ENCODE measurements at regions not wholly inside any gene's neighbourhood (a gene's known extent, or its start where the extent isn't known, plus 50 kb on each side); places are given as distances from the start of the nearest gene placed in this dataset.
"Not testable (repeated sequence)": the region's sequence is repeated elsewhere in the genome, so short reads cannot be mapped to it uniquely, and the experiment has no call there.

DNA sequence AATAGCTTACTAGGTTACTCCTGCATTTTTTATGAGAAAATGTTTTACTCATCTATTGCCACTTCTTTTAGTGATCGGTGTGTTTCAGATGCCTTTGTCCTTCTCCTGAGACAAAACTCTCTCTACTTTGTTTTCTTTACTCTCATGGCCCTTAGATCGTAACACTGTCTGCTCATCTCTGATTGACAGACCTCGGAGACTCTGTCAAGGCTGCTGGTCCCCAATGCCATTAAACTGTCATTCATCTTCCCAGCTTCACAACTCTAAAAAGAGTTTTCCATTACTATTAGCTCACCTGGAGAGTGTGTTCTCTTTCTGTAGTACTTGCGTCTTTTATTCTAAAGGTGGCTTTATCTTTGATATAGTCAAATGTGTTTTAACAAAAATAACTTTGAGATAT, 765.2 kb downstream of the SLITRK1 start:
- Mint-ChIP-seq H3K9me3 (peaks cover 0 to 10% (median 3%) of the 10 kb centered on the region in 8 donors), H3K4me3 (no peak overlapping the region), H3K27ac (no peak overlapping the region), H3K27me3 (no peaks in the 10 kb centered on the region), H3K4me1 (no peaks in the 10 kb centered on the region), H3K36me3 (no peaks in the 10 kb centered on the region)
- intact Hi-C loops (cut with micrococcal nuclease) = no loop called here
- Histone ChIP-seq H3K4me1 (ENCODE audit: insufficient read depth, low read length) (no peaks in the 10 kb centered on the region), H3K27me3 (ENCODE audit: insufficient read depth, low read length) (no peaks in the 10 kb centered on the region), H3K36me3 (ENCODE audit: insufficient read depth, low read length) (no peaks in the 10 kb centered on the region), H3K27ac (ENCODE audit: low read depth, low read length) (no peak overlapping the region), H3K4me3 (ENCODE audit: low read length in 2 of 2) (no peak overlapping the region), H3K9me3 (ENCODE audit: control insufficient read depth in 1 of 2, low read length in 2 of 2) (no peaks in the 10 kb centered on the region)
- DNase-seq = no peak
- POLR2A ChIA-PET (ENCODE audit: partially characterized antibody) = no interaction called here
- CTCF ChIA-PET (ENCODE audit: partially characterized antibody) = no interaction called here

DNA sequence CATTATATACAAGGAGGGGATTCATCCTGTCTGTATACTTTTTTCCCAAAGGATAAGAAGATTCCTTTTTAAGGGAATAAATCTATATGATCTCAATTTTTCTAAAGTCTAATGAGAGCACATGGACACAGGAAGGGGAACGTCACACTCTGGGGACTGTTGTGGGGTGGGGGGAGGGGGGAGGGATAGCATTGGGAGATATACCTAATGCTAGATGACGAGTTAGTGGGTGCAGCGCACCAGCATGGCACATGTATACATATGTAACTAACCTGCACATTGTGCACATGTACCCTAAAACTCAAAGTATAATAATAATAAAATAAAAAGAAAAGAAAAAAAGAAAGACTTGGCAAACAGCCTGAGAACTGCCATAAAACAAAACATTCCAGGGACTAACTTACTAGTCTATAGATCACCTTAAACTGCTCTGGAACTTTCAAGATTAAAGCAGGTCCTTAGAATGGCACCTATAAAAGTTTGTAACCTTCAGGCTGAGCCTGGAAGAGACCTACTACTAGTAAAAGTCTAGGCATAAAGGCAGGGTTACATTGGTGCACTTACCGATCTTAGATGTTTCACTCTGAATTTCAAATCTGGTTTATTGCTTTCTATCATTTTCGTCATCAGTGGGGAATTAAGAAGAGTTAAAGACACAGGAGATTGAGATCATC, 780.6 kb downstream of the SLITRK1 start:
- H3K4me1 ChIP-seq (ENCODE audit: insufficient read depth, low read length); H3K27ac ChIP-seq (ENCODE audit: low read depth, low read length); H3K36me3 Mint-ChIP-seq; H3K9me3 ChIP-seq (ENCODE audit: control insufficient read depth in 1 of 2, low read length in 2 of 2); CTCF ChIA-PET (ENCODE audit: partially characterized antibody); H3K36me3 ChIP-seq (ENCODE audit: insufficient read depth, low read length); H3K27me3 ChIP-seq (ENCODE audit: insufficient read depth, low read length); intact Hi-C loops (cut with micrococcal nuclease); H3K27me3 Mint-ChIP-seq; H3K27ac Mint-ChIP-seq; H3K4me3 ChIP-seq (ENCODE audit: low read length in 2 of 2); H3K4me3 Mint-ChIP-seq; H3K9me3 Mint-ChIP-seq; DNase-seq; POLR2A ChIA-PET (ENCODE audit: partially characterized antibody); H3K4me1 Mint-ChIP-seq: not testable (repeated sequence)

DNA sequence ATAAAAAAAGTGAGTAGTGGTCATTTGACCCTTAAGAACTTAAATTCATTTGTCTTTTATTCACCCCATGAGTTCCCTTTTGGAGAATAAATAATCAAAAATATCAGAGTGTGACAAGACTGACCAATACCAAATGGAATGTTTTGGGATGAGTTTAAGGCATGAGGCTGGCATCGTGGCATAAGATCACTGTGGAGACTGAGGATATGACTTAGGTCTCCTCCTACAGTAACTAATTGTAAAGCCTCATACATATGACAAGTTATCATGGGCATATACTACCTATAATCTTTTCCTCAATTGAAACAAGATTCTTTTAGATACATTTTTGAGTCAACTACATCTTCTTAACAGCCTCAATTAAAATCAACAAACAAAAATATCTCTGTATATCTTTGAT, 782.0 kb downstream of the SLITRK1 start:
- Mint-ChIP-seq H3K27ac (no peak overlapping the region), H3K4me3 (no peak overlapping the region), H3K36me3 (no peaks in the 10 kb centered on the region), H3K27me3 (no peaks in the 10 kb centered on the region), H3K4me1 (no peaks in the 10 kb centered on the region), H3K9me3 (peaks cover 0 to 15% (median 1%) of the 10 kb centered on the region in 8 donors)
- POLR2A ChIA-PET (ENCODE audit: partially characterized antibody) = no interaction called here
- H3K27ac ChIP-seq (ENCODE audit: low read depth, low read length) = no peak overlapping the region
- intact Hi-C loops (cut with micrococcal nuclease) = no loop called here
- no peaks in the 10 kb centered on the region for H3K27me3 ChIP-seq (ENCODE audit: insufficient read depth, low read length)
- no peak overlapping the region for H3K4me3 ChIP-seq (ENCODE audit: low read length in 2 of 2)
- no peak for DNase-seq
- CTCF ChIA-PET (ENCODE audit: partially characterized antibody) = no interaction called here
- H3K36me3 ChIP-seq (ENCODE audit: insufficient read depth, low read length) = no peaks in the 10 kb centered on the region
- H3K9me3 ChIP-seq (ENCODE audit: control insufficient read depth in 1 of 2, low read length in 2 of 2) = no peaks in the 10 kb centered on the region
- H3K4me1 ChIP-seq (ENCODE audit: insufficient read depth, low read length) = no peaks in the 10 kb centered on the region

DNA sequence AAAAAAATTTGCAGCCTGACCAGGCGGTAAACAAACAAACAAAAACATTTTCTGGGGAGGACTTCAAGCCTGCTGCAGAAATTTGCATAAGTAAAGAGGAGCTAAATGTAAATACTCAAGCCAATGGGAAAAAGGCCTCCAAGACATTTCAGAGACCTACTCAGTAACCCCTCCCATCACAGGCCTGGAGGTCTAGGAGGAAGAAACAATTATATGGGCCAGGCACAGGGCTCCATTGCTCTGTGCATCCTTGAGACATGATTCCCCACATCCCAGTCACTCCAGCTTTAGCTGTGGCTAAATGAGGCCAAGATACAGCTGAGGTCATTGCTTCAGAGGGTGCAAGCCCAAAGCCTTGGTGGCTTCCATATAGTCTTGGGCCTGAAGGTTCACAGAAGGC, 793.4 kb downstream of the SLITRK1 start:
- no peak overlapping the region for H3K27ac ChIP-seq (ENCODE audit: low read depth, low read length)
- ChIA-PET CTCF (ENCODE audit: partially characterized antibody) (no interaction called here), POLR2A (ENCODE audit: partially characterized antibody) (no interaction called here)
- no peaks in the 10 kb centered on the region for H3K27me3 ChIP-seq (ENCODE audit: insufficient read depth, low read length)
- no peaks in the 10 kb centered on the region for H3K36me3 ChIP-seq (ENCODE audit: insufficient read depth, low read length)
- Mint-ChIP-seq H3K36me3 (no peaks in the 10 kb centered on the region), H3K27me3 (no peaks in the 10 kb centered on the region), H3K4me3 (no peak overlapping the region), H3K27ac (no peak overlapping the region), H3K4me1 (no peaks in the 10 kb centered on the region), H3K9me3 (peaks cover 0 to 23% (median 11%) of the 10 kb centered on the region in 8 donors)
- DNase-seq = no peak
- H3K4me3 ChIP-seq (ENCODE audit: low read length in 2 of 2) = no peak overlapping the region
- intact Hi-C loops (cut with micrococcal nuclease) = no loop called here
- no peaks in the 10 kb centered on the region for H3K9me3 ChIP-seq (ENCODE audit: control insufficient read depth in 1 of 2, low read length in 2 of 2)
- H3K4me1 ChIP-seq (ENCODE audit: insufficient read depth, low read length) = no peaks in the 10 kb centered on the region

DNA sequence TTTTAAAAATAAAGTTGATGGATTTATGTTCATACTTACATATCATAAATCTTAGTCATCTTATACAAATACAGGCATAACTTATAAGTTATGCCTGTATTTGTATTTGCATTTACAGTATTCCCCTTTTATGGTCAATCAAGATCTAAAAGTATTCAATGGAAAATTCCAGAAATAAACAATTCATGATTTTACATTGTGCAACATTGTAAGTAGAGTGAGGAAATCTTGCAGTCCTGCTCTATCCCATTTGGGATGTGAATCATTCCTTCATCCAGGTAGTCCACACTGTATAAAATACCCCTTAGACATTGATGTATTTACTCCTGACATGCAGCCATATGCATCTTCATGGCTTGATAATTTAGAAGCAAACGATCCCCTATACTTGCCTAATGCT, 795.3 kb downstream of the SLITRK1 start:
- POLR2A ChIA-PET (ENCODE audit: partially characterized antibody) = no interaction called here

DNA sequence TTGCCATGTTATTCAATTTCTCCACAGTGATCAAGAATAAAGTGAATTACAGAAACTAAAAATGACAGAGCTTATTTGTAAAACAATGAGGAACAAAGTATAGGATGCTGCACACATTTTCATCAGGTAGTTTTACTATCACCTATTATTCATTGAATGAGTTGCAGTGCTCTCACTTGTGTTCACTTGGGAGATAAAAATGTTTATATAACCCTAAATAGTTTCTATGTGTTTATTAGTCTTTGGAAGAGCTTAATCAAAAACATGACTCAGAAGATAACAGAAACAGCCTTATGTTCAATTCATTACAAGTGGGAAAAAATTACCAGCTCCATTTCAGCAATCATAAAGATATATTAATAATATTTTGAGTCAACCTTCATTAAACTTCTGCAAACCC, 796.2 kb downstream of the SLITRK1 start:
- Histone ChIP-seq H3K27ac (ENCODE audit: low read depth, low read length) (no peak overlapping the region), H3K9me3 (ENCODE audit: control insufficient read depth in 1 of 2, low read length in 2 of 2) (no peaks in the 10 kb centered on the region), H3K36me3 (ENCODE audit: insufficient read depth, low read length) (no peaks in the 10 kb centered on the region), H3K4me3 (ENCODE audit: low read length in 2 of 2) (no peak overlapping the region), H3K4me1 (ENCODE audit: insufficient read depth, low read length) (no peaks in the 10 kb centered on the region), H3K27me3 (ENCODE audit: insufficient read depth, low read length) (no peaks in the 10 kb centered on the region)
- no peaks in the 10 kb centered on the region for H3K27me3 Mint-ChIP-seq
- no peak overlapping the region for H3K27ac Mint-ChIP-seq
- peaks cover 2 to 20% (median 10%) of the 10 kb centered on the region in 8 donors for H3K9me3 Mint-ChIP-seq
- H3K4me1 Mint-ChIP-seq = no peaks in the 10 kb centered on the region
- intact Hi-C loops (cut with micrococcal nuclease) = no loop called here
- H3K36me3 Mint-ChIP-seq = no peaks in the 10 kb centered on the region
- CTCF ChIA-PET (ENCODE audit: partially characterized antibody) = no interaction called here
- H3K4me3 Mint-ChIP-seq = no peak overlapping the region
- no peak for DNase-seq
- POLR2A ChIA-PET (ENCODE audit: partially characterized antibody) = no interaction called here

More for the DNA sequence above, 795.3 kb downstream of the SLITRK1 start:
- H3K27ac Mint-ChIP-seq = no peak overlapping the region
- CTCF ChIA-PET (ENCODE audit: partially characterized antibody) = no interaction called here
- H3K27me3 ChIP-seq (ENCODE audit: insufficient read depth, low read length) = no peaks in the 10 kb centered on the region
- H3K27ac ChIP-seq (ENCODE audit: low read depth, low read length) = no peak overlapping the region
- DNase-seq = no peak
- H3K4me3 ChIP-seq (ENCODE audit: low read length in 2 of 2) = no peak overlapping the region
- peaks cover 0 to 23% (median 12%) of the 10 kb centered on the region in 8 donors for H3K9me3 Mint-ChIP-seq
- H3K9me3 ChIP-seq (ENCODE audit: control insufficient read depth in 1 of 2, low read length in 2 of 2) = no peaks in the 10 kb centered on the region
- no peaks in the 10 kb centered on the region for H3K36me3 ChIP-seq (ENCODE audit: insufficient read depth, low read length)
- no peaks in the 10 kb centered on the region for H3K4me1 Mint-ChIP-seq
- H3K4me1 ChIP-seq (ENCODE audit: insufficient read depth, low read length) = no peaks in the 10 kb centered on the region
- H3K27me3 Mint-ChIP-seq = no peaks in the 10 kb centered on the region
- intact Hi-C loops (cut with micrococcal nuclease) = no loop called here
- H3K36me3 Mint-ChIP-seq = no peaks in the 10 kb centered on the region
- H3K4me3 Mint-ChIP-seq = peak overlapping the region in 1 of 8 donors; percentile 50

DNA sequence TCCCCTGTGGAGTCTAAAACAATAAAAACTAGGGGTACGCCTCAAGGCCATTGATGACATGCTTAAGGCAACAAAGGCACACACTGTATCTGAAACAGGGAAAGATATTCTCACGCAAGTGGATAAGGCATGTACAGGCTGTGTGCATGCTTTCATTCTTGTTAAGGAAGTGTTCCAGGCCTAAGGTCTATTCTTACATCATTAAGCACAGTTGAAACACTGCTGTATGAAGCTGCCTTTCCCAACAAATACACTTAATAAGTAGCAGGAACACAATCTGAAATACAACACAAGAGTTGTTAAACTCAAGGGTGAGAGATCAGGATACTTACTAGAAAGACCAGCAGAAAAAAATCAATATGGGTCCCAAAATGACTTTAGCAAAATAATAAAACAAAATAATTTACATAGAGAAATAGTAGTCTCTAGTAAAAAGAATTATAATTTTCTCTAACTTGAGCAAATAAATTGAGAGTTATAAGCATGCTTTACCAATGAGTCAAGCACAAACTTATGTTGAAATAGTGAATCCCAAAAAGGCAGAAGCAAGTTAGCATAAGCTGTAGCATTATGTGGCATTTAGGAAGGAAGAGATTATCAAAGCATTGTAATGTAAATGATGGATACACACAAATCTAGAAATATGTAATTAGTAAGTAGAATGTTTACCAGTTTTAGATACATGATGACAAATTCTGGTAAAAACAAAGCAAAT, 796.9 kb downstream of the SLITRK1 start:
- no peak for DNase-seq
- ChIA-PET CTCF (ENCODE audit: partially characterized antibody) (no interaction called here), POLR2A (ENCODE audit: partially characterized antibody) (no interaction called here)
- Histone ChIP-seq H3K4me3 (ENCODE audit: low read length in 2 of 2) (no peak overlapping the region), H3K4me1 (ENCODE audit: insufficient read depth, low read length) (no peaks in the 10 kb centered on the region), H3K27me3 (ENCODE audit: insufficient read depth, low read length) (no peaks in the 10 kb centered on the region), H3K36me3 (ENCODE audit: insufficient read depth, low read length) (no peaks in the 10 kb centered on the region), H3K9me3 (ENCODE audit: control insufficient read depth in 1 of 2, low read length in 2 of 2) (no peaks in the 10 kb centered on the region), H3K27ac (ENCODE audit: low read depth, low read length) (no peak overlapping the region)
- no peaks in the 10 kb centered on the region for H3K4me1 Mint-ChIP-seq
- H3K27me3 Mint-ChIP-seq = no peaks in the 10 kb centered on the region
- H3K4me3 Mint-ChIP-seq = no peak overlapping the region
- no peaks in the 10 kb centered on the region for H3K36me3 Mint-ChIP-seq
- H3K9me3 Mint-ChIP-seq = peaks cover 2 to 13% (median 6%) of the 10 kb centered on the region in 8 donors
- H3K27ac Mint-ChIP-seq = no peak overlapping the region
- intact Hi-C loops (cut with micrococcal nuclease) = no loop called here

Measured in CD4-positive, alpha-beta memory T cell (primary cell).